Left forelimb (tissue), 1 donor: ENCODE measurements at regions not wholly inside any gene's neighbourhood (a gene's known extent, or its start where the extent isn't known, plus 50 kb on each side); places are given as distances from the start of the nearest gene placed in this dataset.

Experiments used
- DNase-seq: peaks from one replicate; pipeline ENCODE4 v3.0.0-alpha.2; 2018; ENCODE audit warnings: low spot score

DNA sequence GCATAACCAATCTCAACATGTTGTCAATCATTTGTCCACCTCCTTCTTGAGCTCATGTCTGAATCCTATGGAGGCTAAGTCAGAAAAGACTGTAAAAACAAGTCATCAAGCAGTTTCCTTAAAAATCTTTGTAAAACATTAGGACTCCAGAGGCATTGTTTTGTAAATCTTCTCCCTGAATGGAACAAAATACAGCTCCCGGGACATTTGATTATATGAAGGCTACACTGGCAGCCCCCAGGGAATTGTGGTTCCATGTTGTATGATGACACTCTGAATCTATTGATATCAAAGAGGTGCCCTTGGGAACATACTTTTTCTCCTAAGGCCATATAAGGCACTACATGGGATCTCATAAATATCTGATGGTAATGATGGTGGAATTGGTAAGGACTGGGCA is 83.2 kb upstream of the NUDT12 start:
- DNase-seq = no peak

DNA sequence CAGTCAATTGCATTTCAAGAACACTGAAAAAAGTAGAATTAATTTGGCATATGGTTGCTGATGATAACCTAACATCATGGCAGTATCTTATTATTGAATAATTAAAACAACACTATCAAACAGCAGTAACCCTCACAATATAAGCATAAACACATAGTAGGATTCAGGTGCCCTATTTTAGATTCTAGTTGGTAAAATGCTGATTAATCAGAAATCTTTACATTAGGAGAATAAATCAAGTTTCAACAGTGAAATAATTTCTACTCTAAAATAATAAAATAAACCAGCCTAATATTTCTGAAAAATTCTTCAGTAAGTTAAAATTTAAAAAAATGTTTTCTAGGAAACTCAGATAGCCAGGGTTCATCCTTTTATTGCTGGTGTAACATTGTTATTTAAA is 76.4 kb upstream of the NUDT12 start:
- no peak for DNase-seq

DNA sequence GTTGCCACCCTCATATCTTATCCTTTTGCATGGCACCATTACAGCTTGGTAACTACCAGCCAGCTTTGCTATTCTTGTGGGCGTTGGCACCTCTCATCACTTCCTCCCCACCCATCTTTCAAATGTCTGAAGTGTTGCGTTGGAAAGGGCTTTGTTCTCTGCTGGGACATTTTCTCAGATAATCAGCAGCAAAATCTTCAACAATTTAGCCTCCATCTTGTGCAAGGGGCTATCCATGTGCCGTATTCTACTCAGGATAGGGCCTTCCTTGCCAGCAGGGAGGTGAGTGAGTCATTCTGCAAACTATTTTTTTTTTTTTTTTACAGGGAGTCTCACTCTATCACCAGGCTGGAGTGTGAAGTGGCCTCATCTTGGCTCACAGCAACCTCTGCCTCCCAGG is 62.1 kb upstream of the NUDT12 start:
- DNase-seq = no peak

DNA sequence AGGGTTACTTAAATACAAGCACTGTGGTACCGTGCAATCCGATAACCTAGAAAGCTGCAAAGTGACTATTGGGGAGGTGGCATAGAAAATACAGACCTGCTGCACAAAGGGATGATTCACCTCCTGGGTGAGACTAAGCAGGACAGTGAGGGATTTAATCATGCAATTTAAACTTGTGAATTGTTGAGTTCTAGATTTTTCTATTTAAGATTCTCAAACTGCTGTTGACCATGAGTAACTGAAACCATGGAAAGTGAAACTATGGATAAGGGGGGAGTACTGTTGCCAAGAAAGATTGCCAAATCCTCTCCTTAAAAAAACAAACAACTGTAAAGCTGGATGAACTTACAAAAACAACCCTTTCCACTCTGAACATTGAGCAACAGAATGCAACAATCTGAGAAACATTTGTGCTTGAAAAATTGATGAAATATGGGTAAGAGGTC is 61.5 kb upstream of the NUDT12 start:
- DNase-seq = no peak

DNA sequence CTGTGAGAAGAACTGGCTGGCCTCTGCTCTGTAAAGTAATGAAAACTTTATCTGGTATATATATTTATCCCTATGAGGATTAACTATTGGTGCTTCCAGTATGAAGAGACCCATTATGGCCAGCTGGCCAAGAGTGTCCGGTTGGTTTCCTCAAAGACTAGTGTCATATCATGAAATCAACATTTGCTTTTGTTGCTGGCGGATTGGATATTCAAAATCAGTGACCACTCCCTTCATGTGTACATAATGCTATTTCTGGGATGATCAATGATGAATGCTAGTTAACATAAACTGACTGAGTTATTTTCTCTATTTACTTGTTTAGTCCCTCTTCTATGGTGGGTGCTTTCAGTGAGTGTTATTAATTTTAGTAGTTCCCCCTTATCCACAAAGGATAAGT is 60.8 kb upstream of the NUDT12 start:
- DNase-seq = no peak

DNA sequence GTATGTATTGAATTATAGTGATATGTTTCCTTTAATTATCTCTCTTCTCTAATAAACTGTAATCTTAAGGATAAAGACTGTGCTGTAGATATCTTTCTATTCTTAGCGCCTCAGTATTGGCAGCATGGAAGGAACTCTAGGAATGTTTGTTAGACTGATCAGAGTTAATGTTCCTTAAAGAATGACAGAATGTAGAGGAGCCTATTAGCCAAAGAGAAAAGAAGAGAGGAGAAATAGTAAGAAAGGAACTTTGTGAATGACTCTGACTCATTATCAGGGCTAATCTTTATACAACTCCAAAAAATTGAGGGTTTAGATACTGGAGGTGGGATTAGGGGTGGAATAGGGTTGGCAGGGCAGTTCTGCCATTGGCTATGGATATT is 59.0 kb upstream of the NUDT12 start:
- no peak for DNase-seq

DNA sequence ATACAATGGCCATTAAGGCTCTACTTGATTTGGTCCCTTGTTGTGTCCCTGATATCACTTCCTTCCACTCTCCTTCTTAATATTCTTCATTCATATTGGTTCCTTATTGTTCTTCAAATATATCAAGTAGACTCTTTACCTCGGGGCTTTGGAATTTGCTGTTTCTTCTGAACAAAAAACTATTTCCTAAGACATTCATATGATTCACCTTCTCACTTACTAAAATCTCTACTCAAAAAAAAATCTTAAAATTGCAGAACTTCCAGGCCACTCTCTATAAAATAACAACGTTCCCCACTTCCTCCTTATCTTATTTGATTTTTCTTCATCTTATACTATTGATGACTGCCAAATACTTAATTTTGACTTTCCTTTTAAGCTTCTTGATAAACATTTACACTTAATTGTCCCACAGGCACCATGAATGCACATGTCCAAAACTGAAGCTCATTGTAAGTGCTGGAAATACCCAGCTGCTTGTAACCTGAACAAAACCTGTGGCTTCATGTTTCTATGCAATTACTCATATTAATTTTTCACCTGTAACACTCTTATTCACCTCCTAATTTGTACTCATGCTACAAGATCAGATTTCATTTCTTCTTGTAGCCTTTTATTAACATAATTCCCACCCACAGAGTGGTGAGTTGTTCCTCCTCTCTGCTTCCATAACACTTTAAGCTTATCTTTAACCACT is 58.4 kb upstream of the NUDT12 start:
- no peak for DNase-seq

DNA sequence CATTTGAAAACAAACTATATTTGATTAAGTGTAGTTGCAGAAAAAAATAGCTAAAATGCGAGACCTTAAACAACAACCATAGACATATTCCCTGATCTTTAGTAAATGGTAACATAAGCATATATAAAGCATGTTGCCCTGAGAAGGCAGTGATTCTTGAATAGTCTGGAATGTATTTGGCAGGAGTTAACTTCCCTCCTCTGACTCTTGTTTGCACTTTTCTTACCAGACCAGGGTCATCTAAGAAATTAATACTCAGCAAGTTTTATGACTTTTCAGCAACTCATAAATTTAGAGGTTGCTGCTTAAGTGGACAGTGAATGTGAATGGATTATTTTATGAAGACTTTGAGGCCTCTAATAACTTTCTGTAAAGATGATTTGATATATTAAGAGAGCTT is 55.3 kb upstream of the NUDT12 start:
- no peak for DNase-seq

DNA sequence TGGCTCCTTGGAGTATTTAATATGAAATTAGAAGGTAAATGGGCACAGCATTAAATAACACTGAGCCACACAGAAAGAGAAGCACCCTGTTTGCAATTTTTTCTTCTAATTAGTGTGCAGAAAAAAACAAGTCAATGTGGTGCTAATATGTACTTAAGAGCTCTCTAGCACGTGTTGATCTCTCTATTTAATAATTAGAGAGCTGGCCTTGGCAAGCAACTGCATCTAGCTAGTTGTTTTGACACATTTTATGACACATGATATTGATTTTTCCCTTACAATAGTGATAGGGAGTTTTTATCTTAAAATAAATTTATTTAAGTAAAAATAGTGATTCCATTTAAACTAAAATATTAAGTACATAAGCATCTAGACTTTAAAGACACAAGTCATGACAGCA is 54.5 kb upstream of the NUDT12 start:
- no peak for DNase-seq

DNA sequence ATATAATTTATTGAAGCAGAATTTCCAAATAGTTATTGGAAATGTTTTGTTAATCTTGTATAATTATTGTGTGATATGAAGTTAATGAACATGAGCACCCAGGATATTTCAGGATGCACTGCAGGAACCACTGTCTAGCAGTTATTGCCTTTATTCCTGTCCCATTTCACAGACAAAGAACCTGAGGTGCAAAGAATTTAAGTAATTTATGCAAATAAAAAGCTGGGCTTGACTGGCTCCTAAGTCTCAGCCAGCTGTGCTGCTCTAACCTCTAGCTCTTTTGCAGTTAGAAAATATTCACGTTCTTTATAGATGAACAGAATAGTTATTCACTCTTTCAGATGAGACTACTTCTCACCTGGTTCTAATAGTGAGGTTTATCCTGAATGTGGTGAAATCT is 50.0 kb upstream of the NUDT12 start:
- no peak for DNase-seq
